ENCODE measurements at regions not wholly inside any gene's neighbourhood (a gene's known extent, or its start where the extent isn't known, plus 50 kb on each side); places are given as distances from the start of the nearest gene placed in this dataset.

- no peak for DNase-seq (ENCODE audit: low read depth)
Observed at GRCh38 chr6:109315341-109316110, 66.7 kb downstream of the CD164 start.

GRCh38 chr6:109314313-109314712, 68.0 kb downstream of the CD164 start:
- DNase-seq (ENCODE audit: low read depth): no peak

- DNase-seq (ENCODE audit: low read depth): no peak
Observed at GRCh38 chr6:109313139-109313538, 69.1 kb downstream of the CD164 start.

GRCh38 chr6:109311471-109311870, 70.8 kb downstream of the CD164 start:
- DNase-seq (ENCODE audit: low read depth): peak; percentile 21

GRCh38 chr6:109309917-109310316, 72.3 kb downstream of the CD164 start:
- no peak for DNase-seq (ENCODE audit: low read depth)

- DNase-seq (ENCODE audit: low read depth): peak; percentile 60
Observed at GRCh38 chr6:109308018-109308492, 74.2 kb downstream of the CD164 start.

GRCh38 chr6:109306733-109307132, 75.5 kb downstream of the CD164 start:
- DNase-seq (ENCODE audit: low read depth): no peak

- no peak for DNase-seq (ENCODE audit: low read depth)
Observed at GRCh38 chr6:109305028-109305427, 77.2 kb downstream of the CD164 start.

- no peak for DNase-seq (ENCODE audit: low read depth)
Observed at GRCh38 chr6:109304284-109305015, 77.8 kb downstream of the CD164 start.

GRCh38 chr6:109303640-109304283, 78.5 kb downstream of the CD164 start:
- no peak for DNase-seq (ENCODE audit: low read depth)

- no peak for DNase-seq (ENCODE audit: low read depth)
Observed at GRCh38 chr6:109303164-109303563, 79.1 kb downstream of the CD164 start.

GRCh38 chr6:109302176-109302575, 80.1 kb downstream of the CD164 start:
- DNase-seq (ENCODE audit: low read depth): no peak

- DNase-seq (ENCODE audit: low read depth): no peak
Observed at GRCh38 chr6:109301418-109301817, 80.8 kb downstream of the CD164 start.

GRCh38 chr6:109300874-109301273, 81.4 kb downstream of the CD164 start:
- no peak for DNase-seq (ENCODE audit: low read depth)

- no peak for DNase-seq (ENCODE audit: low read depth)
Observed at GRCh38 chr6:109299776-109300564, 82.3 kb downstream of the CD164 start.

GRCh38 chr6:109299265-109299607, 83.0 kb downstream of the CD164 start:
- no peak for DNase-seq (ENCODE audit: low read depth)

GRCh38 chr6:109298605-109299264, 83.5 kb downstream of the CD164 start:
- no peak for DNase-seq (ENCODE audit: low read depth)

- no peak for DNase-seq (ENCODE audit: low read depth)
Observed at GRCh38 chr6:109297406-109298110, 84.7 kb downstream of the CD164 start.

- no peak for DNase-seq (ENCODE audit: low read depth)
Observed at GRCh38 chr6:109296971-109297372, 85.3 kb downstream of the CD164 start.

- DNase-seq (ENCODE audit: low read depth): no peak
Observed at GRCh38 chr6:109296452-109296851, 85.8 kb downstream of the CD164 start.

- DNase-seq (ENCODE audit: low read depth): no peak
Observed at GRCh38 chr6:109295774-109296156, 86.5 kb downstream of the CD164 start.

Measured in fibroblast of the conjunctiva (primary cell).